ENCODE measurements at regions not wholly inside any gene's neighbourhood (a gene's known extent, or its start where the extent isn't known, plus 50 kb on each side); places are given as distances from the start of the nearest gene placed in this dataset.

DNA sequence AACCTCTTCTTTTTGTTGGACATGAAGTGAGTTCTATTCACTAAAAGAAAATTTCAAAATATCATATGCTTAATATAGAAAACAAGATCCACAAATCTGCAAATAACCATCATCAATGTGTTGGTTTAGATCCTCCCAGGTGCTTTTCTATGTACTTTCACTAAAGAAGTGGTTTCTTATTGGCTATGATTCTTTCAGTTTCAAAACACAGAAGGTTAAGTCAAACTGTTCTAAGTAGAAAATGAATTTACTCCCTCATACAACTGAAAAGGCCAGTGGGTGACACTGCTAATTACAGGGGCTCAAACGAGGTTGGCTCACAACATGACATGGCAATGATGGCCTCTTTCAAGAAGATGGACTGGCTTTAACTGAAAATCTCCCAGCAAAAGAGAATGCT is 111.7 kb downstream of the GALR1 start:
- H3K9me3 ChIP-seq (ENCODE audit: low read length): no peaks in the 10 kb centered on the region
- TF ChIP-seq EP300 (conservative IDR thresholded peaks at IDR 0.05; ENCODE audit: poor library complexity, severe bottlenecking) (no peak), EZH2 (IDR thresholded peaks at IDR 0.05; ENCODE audit: borderline replicate concordance, insufficient read depth, low read length, poor library complexity, severe bottlenecking) (no peak), SMC3 (conservative IDR thresholded peaks at IDR 0.05; ENCODE audit: poor library complexity) (no peak), TAF1 (IDR thresholded peaks at IDR 0.05; ENCODE audit: low read depth) (no peak), RAD21 (conservative IDR thresholded peaks at IDR 0.05) (no peak), POLR2AphosphoS5 (IDR thresholded peaks at IDR 0.05) (no peak), MXI1 (conservative IDR thresholded peaks at IDR 0.05; ENCODE audit: poor library complexity, severe bottlenecking) (no peak), REST (IDR thresholded peaks at IDR 0.05; ENCODE audit: borderline replicate concordance) (no peak)
- TF ChIP-seq, protein P1, sequence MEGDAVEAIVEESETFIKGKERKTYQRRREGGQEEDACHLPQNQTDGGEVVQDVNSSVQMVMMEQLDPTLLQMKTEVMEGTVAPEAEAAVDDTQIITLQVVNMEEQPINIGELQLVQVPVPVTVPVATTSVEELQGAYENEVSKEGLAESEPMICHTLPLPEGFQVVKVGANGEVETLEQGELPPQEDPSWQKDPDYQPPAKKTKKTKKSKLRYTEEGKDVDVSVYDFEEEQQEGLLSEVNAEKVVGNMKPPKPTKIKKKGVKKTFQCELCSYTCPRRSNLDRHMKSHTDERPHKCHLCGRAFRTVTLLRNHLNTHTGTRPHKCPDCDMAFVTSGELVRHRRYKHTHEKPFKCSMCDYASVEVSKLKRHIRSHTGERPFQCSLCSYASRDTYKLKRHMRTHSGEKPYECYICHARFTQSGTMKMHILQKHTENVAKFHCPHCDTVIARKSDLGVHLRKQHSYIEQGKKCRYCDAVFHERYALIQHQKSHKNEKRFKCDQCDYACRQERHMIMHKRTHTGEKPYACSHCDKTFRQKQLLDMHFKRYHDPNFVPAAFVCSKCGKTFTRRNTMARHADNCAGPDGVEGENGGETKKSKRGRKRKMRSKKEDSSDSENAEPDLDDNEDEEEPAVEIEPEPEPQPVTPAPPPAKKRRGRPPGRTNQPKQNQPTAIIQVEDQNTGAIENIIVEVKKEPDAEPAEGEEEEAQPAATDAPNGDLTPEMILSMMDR (IDR thresholded peaks at IDR 0.05; ENCODE audit: poor library complexity, severe bottlenecking): no peak
- no peak overlapping the region for H2AFZ ChIP-seq (ENCODE audit: low read depth, low read length)
- no peaks in the 10 kb centered on the region for H3F3A ChIP-seq (ENCODE audit: insufficient read depth, low read length, poor library complexity, severe bottlenecking)
- H3K36me3 ChIP-seq (ENCODE audit: insufficient read depth, low read length): no peaks in the 10 kb centered on the region
- H3K79me2 ChIP-seq (replicated peaks; ENCODE audit: insufficient read depth, low read length): no peaks in the 10 kb centered on the region
- no peak overlapping the region for H3K4me3 ChIP-seq (ENCODE audit: low read length)
- H3K4me2 ChIP-seq (ENCODE audit: low read length): no peak overlapping the region
- no peaks in the 10 kb centered on the region for H4K20me1 ChIP-seq (ENCODE audit: insufficient read depth)
- no peaks in the 10 kb centered on the region for H3K27me3 ChIP-seq (ENCODE audit: insufficient read depth, low read depth, low read length)
- H3K9ac ChIP-seq (ENCODE audit: low read length): no peak overlapping the region
- H3K9me2 ChIP-seq (ENCODE audit: insufficient read depth, low read length): no peaks in the 10 kb centered on the region
- no peak overlapping the region for H3K27ac ChIP-seq (ENCODE audit: low read length)

- Histone ChIP-seq H4K20me1 (ENCODE audit: insufficient read depth) (no peaks in the 10 kb centered on the region), H3F3A (ENCODE audit: insufficient read depth, low read length, poor library complexity, severe bottlenecking) (no peaks in the 10 kb centered on the region), H3K27me3 (ENCODE audit: insufficient read depth, low read depth, low read length) (no peaks in the 10 kb centered on the region), H3K4me2 (ENCODE audit: low read length) (no peak overlapping the region), H2AFZ (ENCODE audit: low read depth, low read length) (no peak overlapping the region), H3K4me3 (ENCODE audit: low read length) (no peak overlapping the region), H3K36me3 (ENCODE audit: insufficient read depth, low read length) (no peaks in the 10 kb centered on the region), H3K9ac (ENCODE audit: low read length) (no peak overlapping the region), H3K27ac (ENCODE audit: low read length) (no peak overlapping the region), H3K9me3 (ENCODE audit: low read length) (peaks cover 6% of the 10 kb centered on the region), H3K79me2 (replicated peaks; ENCODE audit: insufficient read depth, low read length) (no peaks in the 10 kb centered on the region), H3K9me2 (ENCODE audit: insufficient read depth, low read length) (no peaks in the 10 kb centered on the region)
- TF ChIP-seq EZH2 (IDR thresholded peaks at IDR 0.05; ENCODE audit: borderline replicate concordance, insufficient read depth, low read length, poor library complexity, severe bottlenecking) (no peak), RAD21 (conservative IDR thresholded peaks at IDR 0.05) (no peak), SMC3 (conservative IDR thresholded peaks at IDR 0.05; ENCODE audit: poor library complexity) (no peak), POLR2AphosphoS5 (IDR thresholded peaks at IDR 0.05) (no peak), EP300 (conservative IDR thresholded peaks at IDR 0.05; ENCODE audit: poor library complexity, severe bottlenecking) (no peak), MXI1 (conservative IDR thresholded peaks at IDR 0.05; ENCODE audit: poor library complexity, severe bottlenecking) (no peak), TAF1 (IDR thresholded peaks at IDR 0.05; ENCODE audit: low read depth) (no peak), REST (IDR thresholded peaks at IDR 0.05; ENCODE audit: borderline replicate concordance) (no peak)
- TF ChIP-seq, protein P1 (IDR thresholded peaks at IDR 0.05; ENCODE audit: poor library complexity, severe bottlenecking): no peak
Observed at GRCh38 chr18:77365667-77366066, 116.0 kb downstream of the GALR1 start.
